Hematopoietic multipotent progenitor cell treated with erythropoietin and hydrocortisone succinate and interleukin-3 and kit ligand, for 4 days (in vitro differentiated cells): ENCODE measurements at regions not wholly inside any gene's neighbourhood (a gene's known extent, or its start where the extent isn't known, plus 50 kb on each side); places are given as distances from the start of the nearest gene placed in this dataset.

Experiments
- DNase-seq: peaks from one replicate; pipeline ENCODE4 v3.0.0-alpha.2; 2015

DNA sequence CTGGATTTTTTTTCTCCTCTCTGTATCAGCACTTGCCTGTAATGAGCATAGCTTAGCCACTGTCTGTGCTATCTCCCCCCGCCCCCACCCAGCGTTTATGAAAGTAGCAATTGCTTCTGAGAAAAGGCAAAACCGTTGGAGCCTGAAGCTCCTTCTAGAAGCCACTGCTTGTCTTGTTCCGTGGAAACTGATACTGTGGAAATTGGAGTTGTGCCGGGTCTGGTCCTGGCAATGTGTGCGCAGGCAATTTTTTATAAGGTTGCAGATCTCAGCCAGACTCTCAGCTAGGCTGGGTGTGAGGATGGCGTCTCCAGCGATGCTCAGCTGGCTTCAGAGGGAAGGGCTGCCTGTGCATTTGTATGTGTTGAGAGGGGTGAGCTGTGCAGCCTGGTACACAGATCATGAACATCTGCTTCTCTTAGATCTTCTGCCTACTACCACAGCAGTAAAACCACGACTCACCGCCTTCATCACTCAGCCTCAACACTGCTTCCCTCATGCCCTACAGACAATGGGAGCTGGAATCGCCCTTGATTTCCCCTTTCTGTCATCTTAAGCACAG, 72.4 kb upstream of the GTSF1L start:
- DNase-seq: no peak

DNA sequence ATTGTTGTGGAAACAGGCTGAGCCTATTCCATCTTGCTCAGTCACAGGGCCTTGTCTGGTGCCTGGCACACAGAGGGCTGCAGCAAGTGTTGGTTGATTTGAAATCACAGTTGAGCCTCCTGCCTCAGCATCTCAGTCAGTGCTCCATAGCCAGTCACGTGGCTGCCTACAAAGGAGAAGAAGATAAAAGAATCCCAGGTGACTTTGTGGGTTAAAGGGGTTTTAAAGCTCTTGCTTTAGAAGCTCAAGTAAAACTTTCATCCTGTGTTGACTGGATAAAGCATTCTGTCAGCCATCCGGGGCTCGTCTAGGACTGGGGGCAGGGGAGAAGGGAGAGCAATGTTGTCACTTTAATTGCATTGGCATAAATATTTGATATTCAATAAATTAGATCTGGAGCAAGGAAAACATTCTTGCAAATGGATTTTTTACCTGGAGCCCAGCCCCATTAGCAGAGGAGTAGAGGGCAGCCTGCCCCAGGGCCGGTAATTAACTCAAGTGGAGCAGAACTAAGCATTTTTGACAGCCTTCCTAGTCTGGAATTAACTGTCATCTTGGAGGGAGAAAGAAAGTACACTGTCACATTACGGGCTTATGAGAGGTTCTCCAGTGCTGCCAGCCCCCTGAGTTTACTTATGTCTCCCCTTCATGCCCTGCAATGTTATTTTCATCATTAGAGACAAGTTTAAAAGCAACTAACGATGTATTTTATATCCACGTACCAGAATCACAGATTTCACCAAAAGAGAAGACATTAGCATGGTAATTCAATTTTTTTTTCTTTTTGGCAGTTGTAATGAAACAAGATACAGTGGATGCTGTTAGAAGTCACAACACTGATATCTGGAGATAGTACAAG, 71.7 kb upstream of the GTSF1L start:
- no peak for DNase-seq

- no peak for DNase-seq
These were observed 67.5 kb upstream of the GTSF1L start for GRCh38 chr20:43794326-43794725.

GRCh38 chr20:43789593-43789992, 62.8 kb upstream of the GTSF1L start:
- DNase-seq: no peak

DNA sequence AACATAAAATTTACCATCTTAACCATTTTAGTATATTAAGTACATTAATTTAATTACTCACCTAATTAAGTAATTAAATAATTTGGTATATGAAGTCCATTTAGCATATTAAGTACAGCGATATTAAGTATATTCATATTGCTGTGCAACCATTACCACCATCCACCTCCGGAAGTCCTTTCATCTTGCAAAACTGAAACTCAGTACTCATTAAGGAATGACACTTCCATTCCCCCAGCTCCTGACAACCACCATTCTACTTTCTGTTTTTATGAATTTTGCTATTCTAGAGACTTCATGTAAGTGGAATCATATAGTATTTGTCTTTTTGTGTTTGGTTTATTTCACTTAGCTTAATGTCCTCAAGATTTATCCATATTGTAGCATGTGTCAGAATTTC, 61.1 kb upstream of the GTSF1L start:
- DNase-seq: no peak

DNA sequence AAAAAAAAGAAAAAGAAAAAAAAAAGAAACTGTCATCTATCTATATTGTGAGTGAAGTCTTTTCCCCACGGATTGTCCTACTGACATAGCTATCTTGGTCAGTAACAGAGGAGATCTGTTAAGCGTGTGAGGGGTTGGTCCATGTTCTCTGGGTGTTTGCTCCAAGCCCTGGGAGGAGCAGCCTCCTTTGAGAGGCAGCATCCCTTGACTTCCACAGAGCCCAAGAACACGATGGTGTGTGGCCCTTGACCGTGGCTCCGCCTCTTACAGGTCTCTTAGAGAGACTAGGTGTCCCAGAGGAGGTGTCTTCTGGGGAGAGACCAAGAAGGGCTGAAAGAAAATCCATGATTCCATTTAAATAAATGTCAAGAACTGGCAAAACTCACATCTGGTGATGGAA, 60.1 kb upstream of the GTSF1L start:
- DNase-seq: no peak

DNA sequence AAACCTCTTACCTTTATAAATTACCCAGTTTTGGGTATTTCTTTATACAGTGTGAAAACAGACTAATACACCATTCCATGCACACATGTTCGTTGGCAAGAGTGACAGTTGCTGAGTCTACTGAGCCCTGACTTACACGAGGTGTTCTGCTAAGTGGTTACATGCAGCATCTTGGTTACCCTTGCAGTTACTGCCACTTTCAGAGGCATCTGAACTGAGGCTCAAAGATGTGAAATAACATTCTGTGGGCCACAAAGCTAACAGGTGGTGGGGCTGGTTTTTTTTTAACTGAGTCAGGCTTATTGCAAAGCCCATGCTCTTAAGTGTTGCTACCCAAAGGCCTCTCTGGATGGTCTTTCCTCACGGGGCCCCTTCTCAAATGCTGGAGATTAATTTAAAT, 54.4 kb upstream of the GTSF1L start:
- no peak for DNase-seq

DNA sequence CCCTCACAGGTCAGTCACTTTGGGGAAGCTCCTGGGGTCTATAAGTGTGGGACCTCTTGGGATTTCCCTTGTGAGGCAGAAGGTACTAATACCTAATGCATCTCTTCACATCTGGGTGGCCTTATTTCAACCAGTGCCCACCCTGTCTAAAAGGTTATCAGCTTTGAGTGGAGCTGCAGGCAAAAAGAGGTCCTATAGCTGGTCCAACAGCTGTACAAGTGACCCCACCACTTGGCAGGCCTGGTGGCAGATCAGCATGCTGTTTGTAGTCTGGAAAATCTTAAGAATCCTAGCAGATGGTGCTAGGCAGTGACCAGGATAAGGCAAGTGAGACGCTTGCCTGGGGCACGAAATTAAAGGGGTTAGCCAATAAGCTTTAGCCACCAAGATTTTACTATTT, 51.6 kb upstream of the GTSF1L start:
- no peak for DNase-seq

- DNase-seq: no peak
These were observed 49.9 kb upstream of the GTSF1L start for GRCh38 chr20:43776691-43777090.
